ENCODE measurements at regions not wholly inside any gene's neighbourhood (a gene's known extent, or its start where the extent isn't known, plus 50 kb on each side); places are given as distances from the start of the nearest gene placed in this dataset.

GRCh38 chr11:24093375-24093774 lies 403.5 kb upstream of the LUZP2 start:
- TF ChIP-seq POLR2A (IDR thresholded peaks at IDR 0.05) (no peak), CTCF (IDR thresholded peaks at IDR 0.05) (no peak), POLR2AphosphoS5 (IDR thresholded peaks at IDR 0.05; ENCODE audit: insufficient read depth in 1 of 2, low read depth in 1 of 2) (no peak)
- H3K9me3 ChIP-seq, result no peaks in the 10 kb centered on the region
- H3K27me3 ChIP-seq, result no peaks in the 10 kb centered on the region
- H3K4me3 ChIP-seq, result no peak overlapping the region
- no peaks in the 10 kb centered on the region for H3K4me1 ChIP-seq
- no peak overlapping the region for H3K27ac ChIP-seq
- H3K36me3 ChIP-seq, result no peaks in the 10 kb centered on the region
- intact Hi-C loops (cut with DNase I), result no loop called here
- no peak for DNase-seq (ENCODE audit: extremely low spot score in 2 of 2)

- Histone ChIP-seq H3K27me3 (no peaks in the 10 kb centered on the region), H3K27ac (no peak overlapping the region), H3K9me3 (no peaks in the 10 kb centered on the region), H3K36me3 (no peaks in the 10 kb centered on the region), H3K4me1 (no peaks in the 10 kb centered on the region), H3K4me3 (no peak overlapping the region)
- no peak for TF ChIP-seq POLR2A (IDR thresholded peaks at IDR 0.05)
- TF ChIP-seq POLR2AphosphoS5 (IDR thresholded peaks at IDR 0.05; ENCODE audit: insufficient read depth in 1 of 2, low read depth in 1 of 2), result no peak
- TF ChIP-seq CTCF (IDR thresholded peaks at IDR 0.05), result no peak
- intact Hi-C loops (cut with DNase I), result no loop called here
- DNase-seq (ENCODE audit: extremely low spot score in 2 of 2), result no peak
Observed at GRCh38 chr11:24108609-24109008, 388.2 kb upstream of the LUZP2 start.

- TF ChIP-seq POLR2A (IDR thresholded peaks at IDR 0.05), result no peak
- no peak for TF ChIP-seq CTCF (IDR thresholded peaks at IDR 0.05)
- no peak for TF ChIP-seq POLR2AphosphoS5 (IDR thresholded peaks at IDR 0.05; ENCODE audit: insufficient read depth in 1 of 2, low read depth in 1 of 2)
Observed at GRCh38 chr11:24122291-24122690, 374.6 kb upstream of the LUZP2 start.

GRCh38 chr11:24124876-24125275 lies 372.0 kb upstream of the LUZP2 start:
- Histone ChIP-seq H3K4me3 (no peak overlapping the region), H3K36me3 (no peaks in the 10 kb centered on the region), H3K27ac (no peak overlapping the region), H3K9me3 (no peaks in the 10 kb centered on the region), H3K4me1 (no peaks in the 10 kb centered on the region), H3K27me3 (no peaks in the 10 kb centered on the region)
- no peak for TF ChIP-seq POLR2A (IDR thresholded peaks at IDR 0.05)
- no peak for TF ChIP-seq POLR2AphosphoS5 (IDR thresholded peaks at IDR 0.05; ENCODE audit: insufficient read depth in 1 of 2, low read depth in 1 of 2)
- no peak for TF ChIP-seq CTCF (IDR thresholded peaks at IDR 0.05)
- DNase-seq (ENCODE audit: extremely low spot score in 2 of 2), result no peak
- intact Hi-C loops (cut with DNase I), result no loop called here

More at GRCh38 chr11:24122291-24122690, 374.6 kb upstream of the LUZP2 start:
- H3K27me3 ChIP-seq, result no peaks in the 10 kb centered on the region
- H3K4me3 ChIP-seq, result no peak overlapping the region
- no peaks in the 10 kb centered on the region for H3K9me3 ChIP-seq
- no peaks in the 10 kb centered on the region for H3K4me1 ChIP-seq
- no peaks in the 10 kb centered on the region for H3K36me3 ChIP-seq
- intact Hi-C loops (cut with DNase I), result no loop called here
- no peak overlapping the region for H3K27ac ChIP-seq
- DNase-seq (ENCODE audit: extremely low spot score in 2 of 2), result no peak

GRCh38 chr11:24131698-24132097 lies 365.2 kb upstream of the LUZP2 start:
- Histone ChIP-seq H3K4me1 (no peaks in the 10 kb centered on the region), H3K27ac (no peak overlapping the region), H3K4me3 (no peak overlapping the region), H3K9me3 (no peaks in the 10 kb centered on the region), H3K36me3 (no peaks in the 10 kb centered on the region), H3K27me3 (no peaks in the 10 kb centered on the region)
- intact Hi-C loops (cut with DNase I), result no loop called here
- TF ChIP-seq CTCF (IDR thresholded peaks at IDR 0.05) (no peak), POLR2AphosphoS5 (IDR thresholded peaks at IDR 0.05; ENCODE audit: insufficient read depth in 1 of 2, low read depth in 1 of 2) (no peak), POLR2A (IDR thresholded peaks at IDR 0.05) (no peak)
- no peak for DNase-seq (ENCODE audit: extremely low spot score in 2 of 2)
